DND-41 (cell line): ENCODE measurements at regions not wholly inside any gene's neighbourhood (a gene's known extent, or its start where the extent isn't known, plus 50 kb on each side); places are given as distances from the start of the nearest gene placed in this dataset.

Source experiments
- ATAC-seq: fragments of 200-7000 bp; cut with Tn5 transposase; 3 replicates; pipeline ENCODE4 v1.9.1; 2021; ENCODE audit warnings: low read depth; ENCODE audit not compliant: insufficient read depth
- DNase-seq: peaks from one replicate; pipeline ENCODE4 v3.0.0-alpha.2; 2020
- H2AFZ ChIP-seq: 2 replicates; pipeline ENCODE4 v1.6.0; 2012; ENCODE audit warnings: low read depth, low read length
- H3K27ac ChIP-seq: 2 replicates; pipeline ENCODE4 v1.5.1; 2012; ENCODE audit warnings: low read length, inconsistent platforms
- H3K27me3 ChIP-seq: fragments of 200-600 bp; sonication (generic); 2 replicates; pipeline ENCODE4 v1.6.0; 2012; ENCODE audit warnings: low read length, mild to moderate bottlenecking, inconsistent platforms; ENCODE audit not compliant: insufficient read depth, poor library complexity
- H3K36me3 ChIP-seq: 2 replicates; pipeline ENCODE4 v1.5.1; 2012; ENCODE audit warnings: low read length, inconsistent platforms; ENCODE audit not compliant: insufficient read depth
- H3K4me1 ChIP-seq: 2 replicates; pipeline ENCODE4 v1.5.1; 2012; ENCODE audit warnings: mild to moderate bottlenecking, low read length; ENCODE audit not compliant: insufficient read depth
- H3K4me2 ChIP-seq: 2 replicates; pipeline ENCODE4 v1.6.0; 2012; ENCODE audit warnings: mild to moderate bottlenecking, moderate library complexity, low read length, inconsistent platforms; ENCODE audit not compliant: insufficient read depth
- H3K4me3 ChIP-seq, 2 experiments: fragments of 200-600 bp in 1 of 2; shearing (Covaris generic) in 1 of 2; 2 replicates each; pipeline ENCODE4 v1.5.1; 2012 to 2016; ENCODE audit warnings: inconsistent platforms in 2 of 2, low read length in 2 of 2, mild to moderate bottlenecking in 2 of 2, low read depth in 1 of 2, moderate library complexity in 1 of 2
- H3K79me2 ChIP-seq: 2 replicates; pipeline ENCODE4 v1.6.0; 2012; ENCODE audit warnings: low read length, inconsistent platforms; ENCODE audit not compliant: insufficient read depth
- H3K9ac ChIP-seq: 2 replicates; pipeline ENCODE4 v1.6.0; 2012; ENCODE audit warnings: low read depth, mild to moderate bottlenecking, inconsistent platforms, low read length, moderate library complexity
- H3K9me3 ChIP-seq: 2 replicates; pipeline ENCODE4 v1.5.1; 2012; ENCODE audit warnings: low read length, moderate library complexity, mild to moderate bottlenecking, inconsistent platforms; ENCODE audit not compliant: insufficient read depth, severe bottlenecking
- H4K20me1 ChIP-seq: 2 replicates; pipeline ENCODE4 v1.6.0; 2012; ENCODE audit warnings: low read length; ENCODE audit not compliant: insufficient read depth
- EZH2 ChIP-seq: IDR thresholded peaks from 3 replicates; pipeline ENCODE4 v1.6.1; 2012; ENCODE audit warnings: borderline replicate concordance, low read depth, mild to moderate bottlenecking, moderate library complexity, low read length, inconsistent platforms; ENCODE audit not compliant: severe bottlenecking
- TF ChIP-seq, protein P1 (sequence below): IDR thresholded peaks from 2 replicates; pipeline ENCODE4 v1.5.1; 2012; ENCODE audit warnings: borderline replicate concordance, low read length, moderate library complexity, mild to moderate bottlenecking; ENCODE audit not compliant: poor library complexity, severe bottlenecking; ENCODE audit errors: extremely low read depth

DNA sequence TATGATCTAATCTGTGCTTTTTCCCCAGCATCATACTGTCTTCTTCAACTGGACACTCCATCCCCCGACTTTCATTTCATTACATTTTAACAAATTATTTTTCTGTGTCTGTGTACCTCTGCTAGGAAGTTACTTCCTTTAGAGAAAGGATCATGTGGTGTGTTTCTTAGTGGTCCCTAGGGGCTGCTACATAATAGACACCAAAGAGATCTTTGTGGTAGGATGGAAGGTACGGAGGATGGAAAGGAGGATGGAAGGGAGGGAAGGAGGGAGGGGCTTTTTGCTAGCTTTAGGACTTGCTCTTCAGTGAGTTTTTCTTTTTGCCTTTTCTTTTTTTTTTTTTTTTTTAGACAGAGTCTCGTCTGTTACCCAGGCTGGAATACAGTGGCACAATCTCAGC is 95.7 kb downstream of the TNFAIP3 start:
- TF ChIP-seq, protein P1, sequence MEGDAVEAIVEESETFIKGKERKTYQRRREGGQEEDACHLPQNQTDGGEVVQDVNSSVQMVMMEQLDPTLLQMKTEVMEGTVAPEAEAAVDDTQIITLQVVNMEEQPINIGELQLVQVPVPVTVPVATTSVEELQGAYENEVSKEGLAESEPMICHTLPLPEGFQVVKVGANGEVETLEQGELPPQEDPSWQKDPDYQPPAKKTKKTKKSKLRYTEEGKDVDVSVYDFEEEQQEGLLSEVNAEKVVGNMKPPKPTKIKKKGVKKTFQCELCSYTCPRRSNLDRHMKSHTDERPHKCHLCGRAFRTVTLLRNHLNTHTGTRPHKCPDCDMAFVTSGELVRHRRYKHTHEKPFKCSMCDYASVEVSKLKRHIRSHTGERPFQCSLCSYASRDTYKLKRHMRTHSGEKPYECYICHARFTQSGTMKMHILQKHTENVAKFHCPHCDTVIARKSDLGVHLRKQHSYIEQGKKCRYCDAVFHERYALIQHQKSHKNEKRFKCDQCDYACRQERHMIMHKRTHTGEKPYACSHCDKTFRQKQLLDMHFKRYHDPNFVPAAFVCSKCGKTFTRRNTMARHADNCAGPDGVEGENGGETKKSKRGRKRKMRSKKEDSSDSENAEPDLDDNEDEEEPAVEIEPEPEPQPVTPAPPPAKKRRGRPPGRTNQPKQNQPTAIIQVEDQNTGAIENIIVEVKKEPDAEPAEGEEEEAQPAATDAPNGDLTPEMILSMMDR = no peak
- TF ChIP-seq EZH2 = no peak
- Histone ChIP-seq H3K27me3 (no peaks in the 10 kb centered on the region), H3K4me2 (no peak overlapping the region), H3K79me2 (no peaks in the 10 kb centered on the region), H3K4me1 (peaks cover 15% of the 10 kb centered on the region), H3K36me3 (no peaks in the 10 kb centered on the region), H2AFZ (no peak overlapping the region), H3K27ac (no peak overlapping the region), H3K4me3 (no peak overlapping the region), H4K20me1 (no peaks in the 10 kb centered on the region), H3K9ac (no peak overlapping the region), H3K9me3 (peaks cover 4% of the 10 kb centered on the region)
- peak; percentile 63; the same call in 2 of the 3 replicates for ATAC-seq
- no peak for DNase-seq

DNA sequence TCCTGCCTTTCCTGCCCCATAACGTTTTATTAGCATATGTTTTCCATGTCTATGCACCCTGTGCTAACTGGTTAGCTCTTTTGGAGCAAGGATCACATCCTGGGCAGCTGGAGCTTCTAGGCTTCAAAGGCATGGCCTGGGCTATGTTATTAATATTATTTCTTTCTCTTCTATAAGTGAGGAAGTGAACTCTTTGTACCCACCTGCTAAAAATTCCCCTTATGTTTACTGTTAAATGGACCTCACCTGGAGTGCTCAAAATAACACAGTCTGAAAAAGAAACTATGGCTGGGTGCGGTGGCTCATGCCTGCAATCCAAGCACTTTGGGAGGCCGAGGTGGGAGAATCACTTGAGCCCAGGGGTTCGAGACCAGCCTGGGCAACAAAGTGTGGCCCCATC is 97.8 kb downstream of the TNFAIP3 start:
- no peak overlapping the region for H3K4me2 ChIP-seq
- no peak overlapping the region for H2AFZ ChIP-seq
- H4K20me1 ChIP-seq = no peaks in the 10 kb centered on the region
- peaks cover 36% of the 10 kb centered on the region for H3K4me1 ChIP-seq
- no peak overlapping the region for H3K9ac ChIP-seq
- DNase-seq (no peak), ATAC-seq (no peak)
- H3K4me3 ChIP-seq = no peak overlapping the region
- no peaks in the 10 kb centered on the region for H3K27me3 ChIP-seq
- peaks cover 4% of the 10 kb centered on the region for H3K9me3 ChIP-seq
- TF ChIP-seq, protein P1 = no peak
- H3K79me2 ChIP-seq = no peaks in the 10 kb centered on the region
- H3K36me3 ChIP-seq = no peaks in the 10 kb centered on the region
- H3K27ac ChIP-seq = no peak overlapping the region

DNA sequence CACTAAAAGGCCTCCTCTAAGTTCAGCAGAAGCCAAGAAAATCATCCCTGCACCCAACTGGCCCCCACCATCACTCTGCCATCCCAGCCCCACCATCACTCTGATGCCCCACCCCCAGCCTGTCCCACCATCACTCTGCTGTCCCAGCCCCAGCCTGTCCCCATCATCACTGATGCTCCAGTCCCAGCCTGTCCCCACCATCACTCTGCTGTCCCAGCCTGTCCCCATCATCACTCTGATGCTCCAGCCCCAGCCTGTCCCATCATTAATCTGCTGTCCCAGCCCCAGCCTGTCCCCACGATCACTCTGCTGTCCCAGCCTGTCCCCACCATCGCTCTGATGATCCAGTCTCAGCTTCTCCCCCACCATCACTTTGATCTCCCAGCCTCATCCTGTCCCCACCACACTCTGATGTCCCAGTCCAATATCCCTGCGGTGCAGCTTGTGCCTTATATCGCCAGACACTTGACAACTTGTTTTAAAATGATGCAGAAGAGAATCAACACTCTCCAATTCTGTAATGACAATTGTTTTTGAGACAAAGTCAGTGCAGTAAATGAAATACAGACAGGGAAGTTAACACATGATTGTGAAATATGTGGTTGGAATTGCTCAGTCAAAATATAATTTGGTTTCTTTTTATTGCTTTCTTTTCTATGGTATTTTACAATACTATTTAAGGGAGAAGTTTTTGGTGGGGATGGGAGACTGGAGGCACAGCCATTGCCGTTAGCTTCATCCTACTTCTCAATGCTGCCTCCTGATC is 100.8 kb downstream of the TNFAIP3 start:
- Histone ChIP-seq H3K4me3 (no peak overlapping the region), H3K79me2 (no peaks in the 10 kb centered on the region), H3K9me3 (no peaks in the 10 kb centered on the region), H3K4me1 (peaks cover 37% of the 10 kb centered on the region), H3K36me3 (no peaks in the 10 kb centered on the region), H4K20me1 (no peaks in the 10 kb centered on the region), H3K9ac (peak overlapping the region; percentile 1; the same call in 1 of the 2 replicates), H3K4me2 (no peak overlapping the region), H2AFZ (peak overlapping the region; percentile 36; the same call in 1 of the 2 replicates), H3K27ac (peak overlapping the region; percentile 68), H3K27me3 (no peaks in the 10 kb centered on the region)
- no peak for TF ChIP-seq EZH2
- TF ChIP-seq, protein P1 = no peak
- ATAC-seq = peak; percentile 74
- peak; percentile 58 for DNase-seq
